Astrocyte (in vitro differentiated cells and primary cell): ENCODE measurements at regions not wholly inside any gene's neighbourhood (a gene's known extent, or its start where the extent isn't known, plus 50 kb on each side); places are given as distances from the start of the nearest gene placed in this dataset.

ENCODE experiments used
- DNase-seq: peaks from one replicate; pipeline ENCODE4 v3.0.0-alpha.2; 2010; ENCODE audit warnings: low read depth
- FAIRE-seq: peaks from 2 replicates; lab custom pipeline; 2011; peaks lifted over from hg19 to GRCh38; lab: Jason Lieb, UNC
- H2AFZ ChIP-seq: 2 replicates; pipeline ENCODE4 v1.6.0; 2012; ENCODE audit warnings: low read depth, low read length, inconsistent platforms
- H3K27ac ChIP-seq: 2 replicates; pipeline ENCODE4 v1.5.1; 2011; ENCODE audit warnings: low read depth, low read length, inconsistent platforms
- H3K27me3 ChIP-seq: 2 replicates; pipeline ENCODE4 v1.6.0; 2011; ENCODE audit warnings: low read length, inconsistent platforms; ENCODE audit not compliant: insufficient read depth
- H3K36me3 ChIP-seq: 2 replicates; pipeline ENCODE4 v1.5.1; 2011; ENCODE audit warnings: low read length, inconsistent platforms; ENCODE audit not compliant: insufficient read depth
- H3K4me1 ChIP-seq: 2 replicates; pipeline ENCODE4 v1.5.1; 2011; ENCODE audit warnings: low read length, inconsistent platforms; ENCODE audit not compliant: insufficient read depth
- H3K4me2 ChIP-seq: 2 replicates; pipeline ENCODE4 v1.6.0; 2012; ENCODE audit warnings: low read length, inconsistent platforms
- H3K4me3 ChIP-seq: 2 replicates; pipeline ENCODE4 v1.5.1; 2011; ENCODE audit warnings: low read depth, mild to moderate bottlenecking, low read length, inconsistent platforms; ENCODE audit not compliant: insufficient read depth
- H3K79me2 ChIP-seq: 2 replicates; pipeline ENCODE4 v1.6.0; 2012; ENCODE audit warnings: mild to moderate bottlenecking, low read length, inconsistent platforms; ENCODE audit not compliant: insufficient read depth
- H3K9ac ChIP-seq: 2 replicates; pipeline ENCODE4 v1.6.0; 2012; ENCODE audit warnings: mild to moderate bottlenecking, low read length, inconsistent platforms
- H3K9me3 ChIP-seq: 2 replicates; pipeline ENCODE4 v1.5.1; 2012; ENCODE audit warnings: low read depth, mild to moderate bottlenecking, low read length, inconsistent platforms; ENCODE audit not compliant: insufficient read depth
- H4K20me1 ChIP-seq: 2 replicates; pipeline ENCODE4 v1.6.0; 2012; ENCODE audit warnings: low read length, inconsistent platforms; ENCODE audit not compliant: insufficient read depth
- H3K27ac Mint-ChIP-seq: one replicate; pipeline ENCODE4 v1.8.0; 2021; ENCODE audit warnings: mild to moderate bottlenecking, mixed read lengths; ENCODE audit not compliant: unreplicated experiment
- H3K27me3 Mint-ChIP-seq: one replicate; pipeline ENCODE4 v1.8.0; 2021; ENCODE audit warnings: low read depth, mixed read lengths; ENCODE audit not compliant: unreplicated experiment
- H3K36me3 Mint-ChIP-seq: one replicate; pipeline ENCODE4 v1.8.0; 2021; ENCODE audit warnings: low read depth, mixed read lengths; ENCODE audit not compliant: unreplicated experiment
- H3K4me1 Mint-ChIP-seq: one replicate; pipeline ENCODE4 v1.8.0; 2021; ENCODE audit warnings: low read depth, mixed read lengths; ENCODE audit not compliant: unreplicated experiment
- H3K4me3 Mint-ChIP-seq: one replicate; pipeline ENCODE4 v1.8.0; 2021; ENCODE audit warnings: mild to moderate bottlenecking, moderate library complexity, mixed read lengths; ENCODE audit not compliant: unreplicated experiment
- H3K9me3 Mint-ChIP-seq: one replicate; pipeline ENCODE4 v1.8.0; 2021; ENCODE audit warnings: mild to moderate bottlenecking, mixed read lengths; ENCODE audit not compliant: unreplicated experiment
- EZH2 ChIP-seq: IDR thresholded peaks from 2 replicates; pipeline ENCODE4 v1.6.1; 2012; ENCODE audit warnings: mild to moderate bottlenecking, low read length, inconsistent platforms; ENCODE audit not compliant: insufficient read depth
- TF ChIP-seq, protein P1 (sequence below): IDR thresholded peaks from 2 replicates; pipeline ENCODE4 v1.5.1; 2011; ENCODE audit warnings: low read depth, mild to moderate bottlenecking, inconsistent platforms, low read length, moderate library complexity; ENCODE audit not compliant: insufficient read depth

GRCh38 chr18:30743033-30743432, 299.5 kb downstream of the DSC3 start:
- DNase-seq: no peak
- Mint-ChIP-seq H3K36me3 (no peaks in the 10 kb centered on the region), H3K27me3 (no peaks in the 10 kb centered on the region), H3K4me3 (no peak overlapping the region), H3K4me1 (no peaks in the 10 kb centered on the region), H3K9me3 (peaks cover 1% of the 10 kb centered on the region), H3K27ac (no peak overlapping the region)
- no peak for TF ChIP-seq EZH2
- TF ChIP-seq, protein P1, sequence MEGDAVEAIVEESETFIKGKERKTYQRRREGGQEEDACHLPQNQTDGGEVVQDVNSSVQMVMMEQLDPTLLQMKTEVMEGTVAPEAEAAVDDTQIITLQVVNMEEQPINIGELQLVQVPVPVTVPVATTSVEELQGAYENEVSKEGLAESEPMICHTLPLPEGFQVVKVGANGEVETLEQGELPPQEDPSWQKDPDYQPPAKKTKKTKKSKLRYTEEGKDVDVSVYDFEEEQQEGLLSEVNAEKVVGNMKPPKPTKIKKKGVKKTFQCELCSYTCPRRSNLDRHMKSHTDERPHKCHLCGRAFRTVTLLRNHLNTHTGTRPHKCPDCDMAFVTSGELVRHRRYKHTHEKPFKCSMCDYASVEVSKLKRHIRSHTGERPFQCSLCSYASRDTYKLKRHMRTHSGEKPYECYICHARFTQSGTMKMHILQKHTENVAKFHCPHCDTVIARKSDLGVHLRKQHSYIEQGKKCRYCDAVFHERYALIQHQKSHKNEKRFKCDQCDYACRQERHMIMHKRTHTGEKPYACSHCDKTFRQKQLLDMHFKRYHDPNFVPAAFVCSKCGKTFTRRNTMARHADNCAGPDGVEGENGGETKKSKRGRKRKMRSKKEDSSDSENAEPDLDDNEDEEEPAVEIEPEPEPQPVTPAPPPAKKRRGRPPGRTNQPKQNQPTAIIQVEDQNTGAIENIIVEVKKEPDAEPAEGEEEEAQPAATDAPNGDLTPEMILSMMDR: no peak
- no peak overlapping the region for H3K4me3 ChIP-seq
- no peaks in the 10 kb centered on the region for H3K4me1 ChIP-seq
- H2AFZ ChIP-seq: no peak overlapping the region
- H3K9me3 ChIP-seq: no peaks in the 10 kb centered on the region
- no peak for FAIRE-seq
- no peaks in the 10 kb centered on the region for H3K36me3 ChIP-seq
- H4K20me1 ChIP-seq: no peaks in the 10 kb centered on the region
- H3K4me2 ChIP-seq: no peak overlapping the region
- H3K9ac ChIP-seq: no peak overlapping the region
- H3K27ac ChIP-seq: no peak overlapping the region
- H3K27me3 ChIP-seq: no peaks in the 10 kb centered on the region
- no peaks in the 10 kb centered on the region for H3K79me2 ChIP-seq

DNA sequence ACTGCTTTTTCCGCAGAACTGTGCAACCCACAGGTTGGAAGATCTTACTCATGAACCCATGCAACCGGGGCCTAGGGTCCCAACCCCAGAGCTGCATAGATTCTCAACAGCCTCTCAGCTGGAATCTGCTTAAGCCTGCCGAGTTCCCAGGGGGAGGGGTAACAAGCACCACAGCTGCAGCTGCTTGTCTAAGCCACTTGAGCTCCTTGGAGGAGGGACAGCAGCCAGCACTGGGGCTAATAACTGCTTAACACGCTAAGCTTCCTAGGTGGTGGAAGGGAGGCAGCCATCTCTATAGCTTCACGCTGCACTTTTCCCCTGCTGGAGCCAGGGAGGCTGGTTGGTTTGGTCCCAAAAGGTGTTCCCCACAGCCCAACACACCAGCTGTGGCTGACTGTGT, 311.6 kb downstream of the DSC3 start:
- TF ChIP-seq, protein P1: no peak
- no peak for TF ChIP-seq EZH2
- Histone ChIP-seq H3K4me2 (no peak overlapping the region), H3K9ac (no peak overlapping the region), H3K4me1 (no peaks in the 10 kb centered on the region), H3K36me3 (no peaks in the 10 kb centered on the region), H3K9me3 (no peaks in the 10 kb centered on the region), H3K27me3 (no peaks in the 10 kb centered on the region), H4K20me1 (no peaks in the 10 kb centered on the region), H3K79me2 (no peaks in the 10 kb centered on the region), H3K4me3 (no peak overlapping the region), H2AFZ (no peak overlapping the region), H3K27ac (no peak overlapping the region)
- Mint-ChIP-seq H3K4me1 (no peaks in the 10 kb centered on the region), H3K36me3 (no peaks in the 10 kb centered on the region), H3K27me3 (no peaks in the 10 kb centered on the region), H3K27ac (no peak overlapping the region), H3K4me3 (no peak overlapping the region), H3K9me3 (peaks cover 4% of the 10 kb centered on the region)
- DNase-seq (no peak), FAIRE-seq (no peak)

- DNase-seq (no peak), FAIRE-seq (no peak)
- H3K4me1 Mint-ChIP-seq: no peaks in the 10 kb centered on the region
- no peaks in the 10 kb centered on the region for H3K9me3 ChIP-seq
- H3K4me3 ChIP-seq: no peak overlapping the region
- no peaks in the 10 kb centered on the region for H3K36me3 ChIP-seq
- H3K9me3 Mint-ChIP-seq: peaks cover 2% of the 10 kb centered on the region
- H3K4me3 Mint-ChIP-seq: no peak overlapping the region
- no peaks in the 10 kb centered on the region for H3K27me3 ChIP-seq
- no peak overlapping the region for H3K27ac Mint-ChIP-seq
- H3K27ac ChIP-seq: no peak overlapping the region
- H2AFZ ChIP-seq: no peak overlapping the region
- no peaks in the 10 kb centered on the region for H3K36me3 Mint-ChIP-seq
- H4K20me1 ChIP-seq: no peaks in the 10 kb centered on the region
- H3K27me3 Mint-ChIP-seq: no peaks in the 10 kb centered on the region
- H3K4me2 ChIP-seq: no peak overlapping the region
- no peak overlapping the region for H3K9ac ChIP-seq
- no peaks in the 10 kb centered on the region for H3K4me1 ChIP-seq
- no peak for TF ChIP-seq EZH2
- TF ChIP-seq, protein P1: no peak
- no peaks in the 10 kb centered on the region for H3K79me2 ChIP-seq
Observed at GRCh38 chr18:30727849-30728248, 314.7 kb downstream of the DSC3 start.
